Erythroblast (primary cell): ENCODE measurements at regions not wholly inside any gene's neighbourhood (a gene's known extent, or its start where the extent isn't known, plus 50 kb on each side); places are given as distances from the start of the nearest gene placed in this dataset.

Experiments used
- GATA1 ChIP-seq: IDR thresholded peaks from 2 replicates; pipeline ENCODE4 v1.6.1; 2011; ENCODE audit warnings: low read depth, mild to moderate bottlenecking, control low read depth, low read length, moderate library complexity
- POLR2A ChIP-seq: IDR thresholded peaks from 2 replicates; pipeline ENCODE4 v1.6.1; 2011; ENCODE audit warnings: mild to moderate bottlenecking, low read length

DNA sequence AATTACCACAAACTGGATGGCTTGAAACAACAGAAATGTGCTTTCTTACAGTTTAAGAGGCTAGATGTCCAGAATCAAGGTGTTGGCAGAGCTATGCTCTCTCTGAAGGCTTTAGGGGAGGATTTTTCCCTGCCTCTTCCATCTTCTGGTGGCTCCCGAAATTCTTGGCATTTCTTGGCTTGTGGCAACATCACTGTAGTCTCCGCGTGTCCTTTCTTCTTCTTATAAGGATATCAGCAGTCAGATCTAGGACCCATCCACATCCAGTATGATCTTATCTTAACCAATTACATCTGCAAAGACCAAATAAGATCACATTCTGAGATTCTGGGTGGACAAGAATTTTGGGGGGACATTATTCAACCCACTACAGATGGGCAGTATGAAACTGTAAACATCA is 119.2 kb upstream of the PMFBP1 start:
- no peak for TF ChIP-seq POLR2A
- TF ChIP-seq GATA1 = no peak
